ENCODE measurements at regions not wholly inside any gene's neighbourhood (a gene's known extent, or its start where the extent isn't known, plus 50 kb on each side); places are given as distances from the start of the nearest gene placed in this dataset.

DNA sequence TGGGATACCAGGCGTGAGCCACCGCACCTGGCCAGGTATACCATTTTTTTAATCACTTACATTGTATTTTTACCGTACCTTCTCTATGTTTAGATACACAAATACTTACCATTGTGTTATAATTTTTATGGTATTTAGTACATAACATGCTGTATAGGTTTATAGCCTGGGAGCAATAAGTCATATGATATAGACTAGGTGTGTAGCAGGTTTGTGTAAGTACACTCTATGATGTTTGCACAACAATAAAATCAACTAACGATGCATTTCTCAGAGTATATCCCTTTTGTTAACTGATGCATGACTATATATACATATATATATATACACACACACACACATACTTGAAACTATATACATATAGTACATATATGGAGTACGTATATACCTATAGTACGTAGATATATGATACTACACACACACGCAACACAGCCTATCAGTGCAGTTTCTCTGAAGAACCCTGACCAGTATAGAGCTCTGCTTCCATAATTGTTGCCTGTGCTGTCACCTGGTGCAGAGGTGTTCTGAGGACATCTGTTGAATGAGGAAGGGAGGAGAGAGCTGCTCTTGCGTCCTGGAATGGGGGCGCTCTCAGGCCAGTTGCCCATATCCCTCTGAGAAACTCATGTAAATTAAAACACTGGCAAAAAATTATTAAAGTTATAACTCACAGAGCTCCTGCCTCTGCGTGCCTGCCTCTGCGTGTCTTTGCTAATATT, 315.3 kb downstream of the FGFR2 start:
- 0 out of 2 replicates have a peak, but pooled peaks cover 7% of the 10 kb centered on the region for H3K9me3 ChIP-seq
- no peak overlapping the region for H3K27ac ChIP-seq (ENCODE audit: low read depth in 2 of 2, low read length in 1 of 2)
- WGBS (ENCODE audit: low lambda C conversion rate), result 66% methylated on average over 11 of the region's 11 CpGs
- ChIA-PET CTCF (interaction anchor here (1.6 kb wide), 1 partner anchor 18 kb away, joined by 3 read pairs; no protein-coding TSS in a partner anchor), POLR2A (no interaction called here)
- H3K4me2 ChIP-seq, result no peak overlapping the region
- H3K27me3 ChIP-seq (ENCODE audit: insufficient read depth), result no peaks in the 10 kb centered on the region
- H3K4me3 ChIP-seq (ENCODE audit: low read depth in 2 of 2, low read length in 1 of 2), result no peak overlapping the region
- TF ChIP-seq, protein P1, sequence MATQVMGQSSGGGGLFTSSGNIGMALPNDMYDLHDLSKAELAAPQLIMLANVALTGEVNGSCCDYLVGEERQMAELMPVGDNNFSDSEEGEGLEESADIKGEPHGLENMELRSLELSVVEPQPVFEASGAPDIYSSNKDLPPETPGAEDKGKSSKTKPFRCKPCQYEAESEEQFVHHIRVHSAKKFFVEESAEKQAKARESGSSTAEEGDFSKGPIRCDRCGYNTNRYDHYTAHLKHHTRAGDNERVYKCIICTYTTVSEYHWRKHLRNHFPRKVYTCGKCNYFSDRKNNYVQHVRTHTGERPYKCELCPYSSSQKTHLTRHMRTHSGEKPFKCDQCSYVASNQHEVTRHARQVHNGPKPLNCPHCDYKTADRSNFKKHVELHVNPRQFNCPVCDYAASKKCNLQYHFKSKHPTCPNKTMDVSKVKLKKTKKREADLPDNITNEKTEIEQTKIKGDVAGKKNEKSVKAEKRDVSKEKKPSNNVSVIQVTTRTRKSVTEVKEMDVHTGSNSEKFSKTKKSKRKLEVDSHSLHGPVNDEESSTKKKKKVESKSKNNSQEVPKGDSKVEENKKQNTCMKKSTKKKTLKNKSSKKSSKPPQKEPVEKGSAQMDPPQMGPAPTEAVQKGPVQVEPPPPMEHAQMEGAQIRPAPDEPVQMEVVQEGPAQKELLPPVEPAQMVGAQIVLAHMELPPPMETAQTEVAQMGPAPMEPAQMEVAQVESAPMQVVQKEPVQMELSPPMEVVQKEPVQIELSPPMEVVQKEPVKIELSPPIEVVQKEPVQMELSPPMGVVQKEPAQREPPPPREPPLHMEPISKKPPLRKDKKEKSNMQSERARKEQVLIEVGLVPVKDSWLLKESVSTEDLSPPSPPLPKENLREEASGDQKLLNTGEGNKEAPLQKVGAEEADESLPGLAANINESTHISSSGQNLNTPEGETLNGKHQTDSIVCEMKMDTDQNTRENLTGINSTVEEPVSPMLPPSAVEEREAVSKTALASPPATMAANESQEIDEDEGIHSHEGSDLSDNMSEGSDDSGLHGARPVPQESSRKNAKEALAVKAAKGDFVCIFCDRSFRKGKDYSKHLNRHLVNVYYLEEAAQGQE (IDR thresholded peaks at IDR 0.05; ENCODE audit: low read depth, low read length), result no peak
- TF ChIP-seq JUND (IDR thresholded peaks at IDR 0.05) (no peak), RXRA (IDR thresholded peaks at IDR 0.05; ENCODE audit: borderline replicate concordance, low read depth) (no peak), YY1 (IDR thresholded peaks at IDR 0.05; ENCODE audit: low read depth) (no peak), EP300 (IDR thresholded peaks at IDR 0.05; ENCODE audit: borderline replicate concordance in 1 of 2, low read depth in 1 of 2, low read length in 1 of 2) (no peak), NFIC (IDR thresholded peaks at IDR 0.05; ENCODE audit: borderline replicate concordance) (no peak), FOSL2 (IDR thresholded peaks at IDR 0.05; ENCODE audit: borderline replicate concordance, low read depth) (no peak), FOXM1 (IDR thresholded peaks at IDR 0.05; ENCODE audit: low read depth) (no peak)
- TF ChIP-seq, protein P2, sequence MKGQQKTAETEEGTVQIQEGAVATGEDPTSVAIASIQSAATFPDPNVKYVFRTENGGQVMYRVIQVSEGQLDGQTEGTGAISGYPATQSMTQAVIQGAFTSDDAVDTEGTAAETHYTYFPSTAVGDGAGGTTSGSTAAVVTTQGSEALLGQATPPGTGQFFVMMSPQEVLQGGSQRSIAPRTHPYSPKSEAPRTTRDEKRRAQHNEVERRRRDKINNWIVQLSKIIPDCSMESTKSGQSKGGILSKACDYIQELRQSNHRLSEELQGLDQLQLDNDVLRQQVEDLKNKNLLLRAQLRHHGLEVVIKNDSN (IDR thresholded peaks at IDR 0.05; ENCODE audit: borderline replicate concordance, low read depth), result no peak
- TF ChIP-seq, protein P3, sequence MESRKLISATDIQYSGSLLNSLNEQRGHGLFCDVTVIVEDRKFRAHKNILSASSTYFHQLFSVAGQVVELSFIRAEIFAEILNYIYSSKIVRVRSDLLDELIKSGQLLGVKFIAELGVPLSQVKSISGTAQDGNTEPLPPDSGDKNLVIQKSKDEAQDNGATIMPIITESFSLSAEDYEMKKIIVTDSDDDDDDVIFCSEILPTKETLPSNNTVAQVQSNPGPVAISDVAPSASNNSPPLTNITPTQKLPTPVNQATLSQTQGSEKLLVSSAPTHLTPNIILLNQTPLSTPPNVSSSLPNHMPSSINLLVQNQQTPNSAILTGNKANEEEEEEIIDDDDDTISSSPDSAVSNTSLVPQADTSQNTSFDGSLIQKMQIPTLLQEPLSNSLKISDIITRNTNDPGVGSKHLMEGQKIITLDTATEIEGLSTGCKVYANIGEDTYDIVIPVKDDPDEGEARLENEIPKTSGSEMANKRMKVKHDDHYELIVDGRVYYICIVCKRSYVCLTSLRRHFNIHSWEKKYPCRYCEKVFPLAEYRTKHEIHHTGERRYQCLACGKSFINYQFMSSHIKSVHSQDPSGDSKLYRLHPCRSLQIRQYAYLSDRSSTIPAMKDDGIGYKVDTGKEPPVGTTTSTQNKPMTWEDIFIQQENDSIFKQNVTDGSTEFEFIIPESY (IDR thresholded peaks at IDR 0.05; ENCODE audit: borderline replicate concordance, low read depth), result no peak
- H3K4me1 ChIP-seq (ENCODE audit: control insufficient read depth in 1 of 2, insufficient read depth in 2 of 2, low read depth in 1 of 2, low read length in 1 of 2), result peaks cover 0 to 19% of the 10 kb centered on the region in 2 experiments; a peak in 2 of 4 replicates
- H3K79me2 ChIP-seq (ENCODE audit: insufficient read depth), result no peaks in the 10 kb centered on the region
- no peaks in the 10 kb centered on the region for H3K36me3 ChIP-seq (replicated peaks in 1 of 2; ENCODE audit: control insufficient read depth in 1 of 2, insufficient read depth in 2 of 2, low read length in 1 of 2)
- DNase-seq, result no peak
- H4K20me1 ChIP-seq (ENCODE audit: insufficient read depth), result no peaks in the 10 kb centered on the region
- H3K9me2 ChIP-seq, result no peaks in the 10 kb centered on the region
- H3K9ac ChIP-seq, result no peak overlapping the region
- no peaks in the 10 kb centered on the region for H3F3A ChIP-seq (replicated peaks; ENCODE audit: insufficient read depth)
- H2AFZ ChIP-seq (ENCODE audit: low read depth), result no peak overlapping the region

All from SK-N-SH (cell line).